Hepatocyte (in vitro differentiated cells): ENCODE measurements at regions not wholly inside any gene's neighbourhood (a gene's known extent, or its start where the extent isn't known, plus 50 kb on each side); places are given as distances from the start of the nearest gene placed in this dataset.

ENCODE experiments used
- DNase-seq: peaks from one replicate; pipeline ENCODE4 v3.0.0-alpha.2; 2016; ENCODE audit warnings: low spot score
- H2AFZ ChIP-seq: fragments of 200-600 bp; sonication (generic); 2 replicates; pipeline ENCODE4 v1.6.0; 2016; ENCODE audit warnings: antibody characterized with exemption, mild to moderate bottlenecking
- H3K27ac ChIP-seq: fragments of 200-600 bp; sonication (generic); 2 replicates; pipeline ENCODE4 v1.5.1; 2016; ENCODE audit warnings: mild to moderate bottlenecking
- H3K27me3 ChIP-seq: fragments of 200-600 bp; sonication (generic); 2 replicates; pipeline ENCODE4 v1.6.1; 2016
- H3K36me3 ChIP-seq: fragments of 200-600 bp; sonication (generic); replicated peaks from 2 replicates; pipeline ENCODE4 v1.5.1; 2016; ENCODE audit warnings: low read depth; ENCODE audit not compliant: insufficient read depth
- H3K4me1 ChIP-seq: fragments of 200-600 bp; sonication (generic); 2 replicates; pipeline ENCODE4 v1.5.1; 2016; ENCODE audit warnings: mild to moderate bottlenecking, moderate library complexity; ENCODE audit not compliant: insufficient read depth
- H3K4me2 ChIP-seq: fragments of 200-600 bp; sonication (generic); 2 replicates; pipeline ENCODE4 v1.6.0; 2016
- H3K4me3 ChIP-seq: fragments of 200-600 bp; sonication (generic); 2 replicates; pipeline ENCODE4 v1.5.1; 2016; ENCODE audit warnings: mild to moderate bottlenecking
- H3K79me2 ChIP-seq: fragments of 200-600 bp; sonication (generic); 2 replicates; pipeline ENCODE4 v1.6.0; 2017; ENCODE audit warnings: mild to moderate bottlenecking
- H3K9me2 ChIP-seq: fragments of 200-600 bp; sonication (generic); replicated peaks from 2 replicates; pipeline ENCODE4 v1.6.0; 2017; ENCODE audit warnings: mild to moderate bottlenecking; ENCODE audit not compliant: insufficient read depth
- H3K9me3 ChIP-seq: fragments of 200-600 bp; sonication (generic); 2 replicates; pipeline ENCODE4 v1.5.1; 2016; ENCODE audit warnings: low read depth, mild to moderate bottlenecking
- H4K20me1 ChIP-seq: fragments of 200-600 bp; sonication (generic); 2 replicates; pipeline ENCODE4 v1.6.0; 2016; ENCODE audit warnings: mild to moderate bottlenecking; ENCODE audit not compliant: insufficient read depth, poor library complexity, severe bottlenecking
- CTCF ChIP-seq: fragments of 200-600 bp; sonication (generic); IDR thresholded peaks from 2 replicates; pipeline ENCODE4 v1.5.1; 2016; ENCODE audit warnings: antibody characterized with exemption, mild to moderate bottlenecking; ENCODE audit not compliant: poor library complexity
- EZH2 ChIP-seq: fragments of 200-600 bp; sonication (generic); IDR thresholded peaks from 2 replicates; pipeline ENCODE4 v1.6.1; 2016; ENCODE audit warnings: antibody characterized with exemption, mild to moderate bottlenecking, borderline replicate concordance
- EZH2phosphoT487 ChIP-seq: fragments of 200-600 bp; sonication (generic); IDR thresholded peaks from one replicate; pipeline ENCODE4 v1.6.1; 2018; ENCODE audit warnings: antibody characterized with exemption, mild to moderate bottlenecking, low read depth, moderate library complexity; ENCODE audit not compliant: unreplicated experiment, severe bottlenecking
- WGBS: methylation state at CpG from one replicate; pipeline ENCODE4 v1.1.6; 2016; ENCODE audit warnings: low lambda C conversion rate; ENCODE audit errors: missing lambda C conversion rate; 5-methylcytosine and 5-hydroxymethylcytosine counted together

- H3K4me2 ChIP-seq = no peak overlapping the region
- 69% methylated on average over 1 of the region's 1 CpG for WGBS
These were observed 90.7 kb upstream of the COL11A1 start for GRCh38 chr1:103199001-103199400.

GRCh38 chr1:103198076-103198475 is 89.8 kb upstream of the COL11A1 start:
- no peaks in the 10 kb centered on the region for H3K9me2 ChIP-seq
- H3K27ac ChIP-seq = no peak overlapping the region
- H3K79me2 ChIP-seq = no peaks in the 10 kb centered on the region
- H2AFZ ChIP-seq = no peak overlapping the region
- DNase-seq = no peak
- H3K9me3 ChIP-seq = no peaks in the 10 kb centered on the region
- H3K36me3 ChIP-seq = no peaks in the 10 kb centered on the region
- H3K27me3 ChIP-seq = no peaks in the 10 kb centered on the region
- peaks cover 10% of the 10 kb centered on the region for H3K4me1 ChIP-seq
- H3K4me2 ChIP-seq = no peak overlapping the region
- no peak overlapping the region for H3K4me3 ChIP-seq
- H4K20me1 ChIP-seq = no peaks in the 10 kb centered on the region
- 77% methylated on average over 2 of the region's 2 CpGs for WGBS
- no peak for TF ChIP-seq EZH2phosphoT487
- TF ChIP-seq EZH2 = no peak
- no peak for TF ChIP-seq CTCF

More at GRCh38 chr1:103199001-103199400, 90.7 kb upstream of the COL11A1 start:
- no peak overlapping the region for H3K4me3 ChIP-seq
- H2AFZ ChIP-seq = no peak overlapping the region
- no peaks in the 10 kb centered on the region for H3K27me3 ChIP-seq
- no peaks in the 10 kb centered on the region for H3K9me2 ChIP-seq
- no peaks in the 10 kb centered on the region for H4K20me1 ChIP-seq
- peaks cover 7% of the 10 kb centered on the region for H3K4me1 ChIP-seq
- TF ChIP-seq CTCF (no peak), EZH2phosphoT487 (no peak), EZH2 (no peak)
- no peaks in the 10 kb centered on the region for H3K9me3 ChIP-seq
- H3K27ac ChIP-seq = no peak overlapping the region
- DNase-seq = no peak
- no peaks in the 10 kb centered on the region for H3K79me2 ChIP-seq
- H3K36me3 ChIP-seq = no peaks in the 10 kb centered on the region

GRCh38 chr1:103197216-103197615 is 88.9 kb upstream of the COL11A1 start:
- Histone ChIP-seq H3K36me3 (no peaks in the 10 kb centered on the region), H3K27me3 (no peaks in the 10 kb centered on the region), H3K79me2 (no peaks in the 10 kb centered on the region), H3K4me2 (no peak overlapping the region), H4K20me1 (no peaks in the 10 kb centered on the region), H2AFZ (no peak overlapping the region), H3K27ac (no peak overlapping the region), H3K4me1 (peaks cover 10% of the 10 kb centered on the region), H3K4me3 (no peak overlapping the region), H3K9me3 (no peaks in the 10 kb centered on the region), H3K9me2 (no peaks in the 10 kb centered on the region)
- DNase-seq = peak; percentile 19
- TF ChIP-seq EZH2 = no peak
- no peak for TF ChIP-seq CTCF
- no peak for TF ChIP-seq EZH2phosphoT487
- 83% methylated on average over 2 of the region's 2 CpGs for WGBS

- H3K27ac ChIP-seq = no peak overlapping the region
- TF ChIP-seq EZH2 (no peak), CTCF (no peak), EZH2phosphoT487 (no peak)
- no peaks in the 10 kb centered on the region for H3K9me2 ChIP-seq
- WGBS = 76% methylated on average over 4 of the region's 4 CpGs
- DNase-seq = no peak
- H3K4me3 ChIP-seq = no peak overlapping the region
- H3K4me1 ChIP-seq = peaks cover 10% of the 10 kb centered on the region
- H3K79me2 ChIP-seq = no peaks in the 10 kb centered on the region
- H4K20me1 ChIP-seq = no peaks in the 10 kb centered on the region
- H3K36me3 ChIP-seq = no peaks in the 10 kb centered on the region
- no peak overlapping the region for H2AFZ ChIP-seq
- H3K4me2 ChIP-seq = no peak overlapping the region
- H3K9me3 ChIP-seq = no peaks in the 10 kb centered on the region
- H3K27me3 ChIP-seq = no peaks in the 10 kb centered on the region
These were observed 86.7 kb upstream of the COL11A1 start for GRCh38 chr1:103194984-103195383.
